B cell (primary cell): ENCODE measurements at regions not wholly inside any gene's neighbourhood (a gene's known extent, or its start where the extent isn't known, plus 50 kb on each side); places are given as distances from the start of the nearest gene placed in this dataset.

Source experiments
- ATAC-seq: fragments of 200-7000 bp; cut with Tn5 transposase; one replicate; pipeline ENCODE4 v1.10.0; 2021; ENCODE audit warnings: low read depth, mild to moderate bottlenecking, moderate number of reproducible peaks, moderate library complexity
- CTCF ChIA-PET: fragments of 350-600 bp; sonication (Branson Sonifier 250); formaldehyde crosslinking; loops from one replicate; lab custom pipeline; 2021; ENCODE audit warnings: antibody characterized with exemption, inconsistent platforms; lab: Charles Lee
- POLR2A ChIA-PET: fragments of 350-600 bp; sonication (Branson Sonifier 250); formaldehyde crosslinking; loops from one replicate; lab custom pipeline; 2021; ENCODE audit warnings: antibody characterized with exemption; lab: Charles Lee
- DNase-seq: peaks from one replicate; pipeline ENCODE4 v3.0.0; 2013
- H2AFZ ChIP-seq: 2 replicates; pipeline ENCODE4 v1.6.1; 2012; ENCODE audit warnings: mild to moderate bottlenecking, low read depth, low read length; ENCODE audit not compliant: insufficient read depth, poor library complexity, severe bottlenecking
- H3K27ac ChIP-seq, 2 donors: 1 replicate in 1 of 2; 2 replicates in 1 of 2; pipeline ENCODE4 v1.5.1; 2012 to 2013; ENCODE audit warnings: low read length in 2 of 2, mild to moderate bottlenecking in 2 of 2, moderate library complexity in 1 of 2
- H3K27me3 ChIP-seq, 4 experiments: fragments of 200-600 bp in 1 of 4; sonication (generic) in 1 of 4; replicated peaks in 1 of 4; 1 replicate in 2 of 4; 2 replicates in 2 of 4; pipeline versions ENCODE4 v1.6.1 to v1.7.0; 2013 to 2016; ENCODE audit warnings: low read length in 3 of 4, mild to moderate bottlenecking in 2 of 4, mixed read lengths in 1 of 4, moderate library complexity in 1 of 4; ENCODE audit not compliant: insufficient read depth in 4 of 4, control insufficient read depth in 3 of 4; ENCODE audit errors: control extremely low read depth in 1 of 4
- H3K36me3 ChIP-seq, 2 experiments: replicated peaks in 1 of 2; 1 replicate in 1 of 2; 2 replicates in 1 of 2; pipeline versions ENCODE4 v1.6.1 to v1.7.1; 2013; ENCODE audit warnings: low read length in 1 of 2; ENCODE audit not compliant: insufficient read depth in 2 of 2, control insufficient read depth in 1 of 2; ENCODE audit errors: control extremely low read depth in 1 of 2, extremely low read depth in 1 of 2
- H3K4me1 ChIP-seq, 2 donors: fragments of 200-600 bp in 1 of 2; sonication (generic) in 1 of 2; 1 replicate in 1 of 2; 2 replicates in 1 of 2; pipeline versions ENCODE4 v1.5.1 to v1.6.1; 2013 to 2017; ENCODE audit warnings: low read length in 2 of 2; ENCODE audit not compliant: control insufficient read depth in 2 of 2, insufficient read depth in 2 of 2
- H3K4me2 ChIP-seq: replicated peaks from 2 replicates; pipeline ENCODE3; 2012; ENCODE audit warnings: mild to moderate bottlenecking, low read depth, low read length; ENCODE audit not compliant: poor library complexity, severe bottlenecking
- H3K4me3 ChIP-seq, 5 experiments: fragments of 200-600 bp in 1 of 5; sonication (generic) in 1 of 5; 1 replicate in 3 of 5; 2 replicates in 2 of 5; pipeline versions ENCODE4 v1.5.1 to v1.7.0; 2011 to 2016; ENCODE audit warnings: low read length in 4 of 5, mild to moderate bottlenecking in 4 of 5, low read depth in 2 of 5, control low read depth in 1 of 5, moderate library complexity in 1 of 5; ENCODE audit not compliant: insufficient read depth in 1 of 5; ENCODE audit errors: control extremely low read depth in 1 of 5, extremely low read depth in 1 of 5
- H3K79me2 ChIP-seq: fragments of 200-600 bp; sonication (generic); one replicate; pipeline ENCODE4 v1.6.0; 2016; ENCODE audit warnings: low read length; ENCODE audit not compliant: control insufficient read depth, insufficient read depth
- H3K9ac ChIP-seq: fragments of 200-600 bp; sonication (generic); 2 replicates; pipeline ENCODE4 v1.6.1; 2017; ENCODE audit warnings: mild to moderate bottlenecking, low read length, moderate library complexity
- H3K9me3 ChIP-seq, 3 donors: one replicate each; pipeline versions ENCODE4 v1.6.1 to v1.7.1; 2013; ENCODE audit warnings: low read length in 2 of 3; ENCODE audit not compliant: control insufficient read depth in 2 of 3, insufficient read depth in 1 of 3; ENCODE audit errors: control extremely low read depth in 1 of 3
- H4K20me1 ChIP-seq: 2 replicates; pipeline ENCODE4 v1.6.0; 2012; ENCODE audit warnings: mild to moderate bottlenecking, low read length; ENCODE audit not compliant: insufficient read depth, control insufficient read depth, poor library complexity, severe bottlenecking
- H3K27ac Mint-ChIP-seq: one replicate; pipeline ENCODE4 v1.8.0; 2021; ENCODE audit warnings: mixed read lengths
- H3K27me3 Mint-ChIP-seq: one replicate; pipeline ENCODE4 v1.8.0; 2021; ENCODE audit warnings: mixed read lengths
- H3K4me1 Mint-ChIP-seq: one replicate; pipeline ENCODE4 v1.8.0; 2021; ENCODE audit warnings: mixed read lengths
- H3K4me3 Mint-ChIP-seq: one replicate; pipeline ENCODE4 v1.8.0; 2021; ENCODE audit warnings: mixed read lengths
- H3K9me3 Mint-ChIP-seq: one replicate; pipeline ENCODE4 v1.8.0; 2022; ENCODE audit warnings: mixed read lengths; ENCODE audit not compliant: insufficient read depth
- EZH2 ChIP-seq: IDR thresholded peaks from 2 replicates; pipeline ENCODE4 v1.6.1; 2012; ENCODE audit warnings: borderline replicate concordance, low read depth, mild to moderate bottlenecking, moderate library complexity, low read length; ENCODE audit not compliant: insufficient read depth, poor library complexity, severe bottlenecking
- WGBS: methylation state at CpG from one replicate; pipeline ENCODE4 v1.1.5; 2013; ENCODE audit warnings: missing lambda C conversion rate; ENCODE audit not compliant: insufficient coverage; 5-methylcytosine and 5-hydroxymethylcytosine counted together
- intact Hi-C: fragments of 100-400 bp; cut with micrococcal nuclease; formaldehyde crosslinking; loops from one replicate; pipeline ENCODE4 v1.10.0; 2022
- TF ChIP-seq, protein P1 (sequence below): fragments of 200-600 bp; IDR thresholded peaks from one replicate; pipeline ENCODE4 v1.8.0; 2022; ENCODE audit warnings: antibody characterized with exemption, mild to moderate bottlenecking

DNA sequence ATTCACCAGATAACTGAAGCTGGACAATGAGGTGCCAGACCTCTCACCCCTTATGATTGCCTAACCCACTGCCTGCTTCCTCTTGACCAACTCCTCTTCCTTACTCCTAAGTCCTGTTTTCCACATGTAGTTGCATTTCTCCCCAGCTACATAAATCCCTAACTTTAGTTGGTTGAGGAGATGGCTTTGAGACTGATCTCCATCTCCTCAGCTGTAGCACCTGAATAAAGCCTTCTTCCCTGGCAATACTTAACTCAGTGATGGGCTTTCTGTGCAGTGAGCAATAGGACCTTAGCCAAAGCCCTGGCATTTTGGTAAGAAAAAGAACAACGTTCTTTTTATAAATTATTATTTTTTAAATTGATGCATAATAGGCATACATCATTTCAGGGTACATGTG lies 691.1 kb downstream of the MATN1 start:
- ATAC-seq: no peak
- H3K79me2 ChIP-seq: no peaks in the 10 kb centered on the region
- no peaks in the 10 kb centered on the region for H3K4me1 Mint-ChIP-seq
- H3K27ac Mint-ChIP-seq: no peak overlapping the region
- no peaks in the 10 kb centered on the region for H3K36me3 ChIP-seq
- H3K4me2 ChIP-seq: no peak overlapping the region
- H4K20me1 ChIP-seq: no peaks in the 10 kb centered on the region
- H3K9ac ChIP-seq: no peak overlapping the region
- H3K4me1 ChIP-seq: no peaks in the 10 kb centered on the region
- no peak overlapping the region for H3K27ac ChIP-seq
- H3K4me3 ChIP-seq: no peak overlapping the region
- ChIA-PET CTCF (interaction anchor here (1.1 kb wide), 1 partner anchor 10 kb away, joined by 3 read pairs; no protein-coding TSS in a partner anchor), POLR2A (no interaction called here)
- intact Hi-C loops: no loop called here
- WGBS: no CpG with 5 or more reads among the region's 1 CpG
- no peak for DNase-seq
- H3K9me3 Mint-ChIP-seq: peaks cover 3% of the 10 kb centered on the region
- no peak overlapping the region for H2AFZ ChIP-seq
- no peaks in the 10 kb centered on the region for H3K27me3 ChIP-seq
- peaks cover 0 to 17% (median 0%) of the 10 kb centered on the region in 3 donors for H3K9me3 ChIP-seq
- peaks cover 10% of the 10 kb centered on the region for H3K27me3 Mint-ChIP-seq
- no peak overlapping the region for H3K4me3 Mint-ChIP-seq
- TF ChIP-seq, protein P1, sequence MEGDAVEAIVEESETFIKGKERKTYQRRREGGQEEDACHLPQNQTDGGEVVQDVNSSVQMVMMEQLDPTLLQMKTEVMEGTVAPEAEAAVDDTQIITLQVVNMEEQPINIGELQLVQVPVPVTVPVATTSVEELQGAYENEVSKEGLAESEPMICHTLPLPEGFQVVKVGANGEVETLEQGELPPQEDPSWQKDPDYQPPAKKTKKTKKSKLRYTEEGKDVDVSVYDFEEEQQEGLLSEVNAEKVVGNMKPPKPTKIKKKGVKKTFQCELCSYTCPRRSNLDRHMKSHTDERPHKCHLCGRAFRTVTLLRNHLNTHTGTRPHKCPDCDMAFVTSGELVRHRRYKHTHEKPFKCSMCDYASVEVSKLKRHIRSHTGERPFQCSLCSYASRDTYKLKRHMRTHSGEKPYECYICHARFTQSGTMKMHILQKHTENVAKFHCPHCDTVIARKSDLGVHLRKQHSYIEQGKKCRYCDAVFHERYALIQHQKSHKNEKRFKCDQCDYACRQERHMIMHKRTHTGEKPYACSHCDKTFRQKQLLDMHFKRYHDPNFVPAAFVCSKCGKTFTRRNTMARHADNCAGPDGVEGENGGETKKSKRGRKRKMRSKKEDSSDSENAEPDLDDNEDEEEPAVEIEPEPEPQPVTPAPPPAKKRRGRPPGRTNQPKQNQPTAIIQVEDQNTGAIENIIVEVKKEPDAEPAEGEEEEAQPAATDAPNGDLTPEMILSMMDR: no peak
- TF ChIP-seq EZH2: no peak

DNA sequence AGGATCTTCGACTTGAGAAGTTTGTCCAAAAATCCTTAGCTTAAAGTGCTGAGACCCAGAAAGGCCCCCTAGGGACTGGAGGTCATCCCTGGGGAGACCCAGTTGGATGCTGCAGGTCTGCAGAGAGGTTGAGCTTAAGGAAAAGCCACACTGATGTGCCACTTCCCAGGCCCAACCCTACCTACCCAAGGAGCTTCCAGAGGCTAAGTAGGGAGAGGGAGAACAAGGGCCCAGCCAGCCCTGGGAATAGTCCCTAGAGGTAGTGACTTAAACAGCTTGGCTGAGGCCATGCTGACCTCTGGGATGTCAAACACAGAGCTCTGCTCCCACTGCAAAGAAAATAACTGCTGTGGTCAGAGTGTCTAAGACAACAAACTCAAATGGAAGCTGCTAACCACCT lies 693.7 kb downstream of the MATN1 start:
- POLR2A ChIA-PET: no interaction called here
- intact Hi-C loops: no loop called here
- whole genome bisulfite sequencing: 50% methylated on average over 1 of the region's 1 CpG

More for the DNA sequence above, 693.7 kb downstream of the MATN1 start:
- TF ChIP-seq EZH2: no peak
- TF ChIP-seq, protein P1: no peak
- H3K27me3 Mint-ChIP-seq: peaks cover 12% of the 10 kb centered on the region
- CTCF ChIA-PET: no interaction called here
- Histone ChIP-seq H3K4me2 (no peak overlapping the region), H3K79me2 (no peaks in the 10 kb centered on the region), H3K9me3 (peaks cover 0 to 13% (median 0%) of the 10 kb centered on the region in 3 donors), H3K27me3 (peaks cover 0 to 4% (median 0%) of the 10 kb centered on the region in 4 experiments), H4K20me1 (no peaks in the 10 kb centered on the region), H3K27ac (no peak overlapping the region), H3K36me3 (no peaks in the 10 kb centered on the region), H3K4me1 (no peaks in the 10 kb centered on the region), H3K4me3 (no peak overlapping the region), H2AFZ (no peak overlapping the region), H3K9ac (no peak overlapping the region)
- H3K4me1 Mint-ChIP-seq: no peaks in the 10 kb centered on the region
- H3K27ac Mint-ChIP-seq: no peak overlapping the region
- ATAC-seq: no peak
- DNase-seq: no peak
- H3K4me3 Mint-ChIP-seq: no peak overlapping the region
- peaks cover 3% of the 10 kb centered on the region for H3K9me3 Mint-ChIP-seq
